NCI-H146 treated with DMSO at 0.1 percent for 48 hours (cell line): ENCODE measurements at regions not wholly inside any gene's neighbourhood (a gene's known extent, or its start where the extent isn't known, plus 50 kb on each side); places are given as distances from the start of the nearest gene placed in this dataset.
"Not testable (repeated sequence)": the region's sequence is repeated elsewhere in the genome, so short reads cannot be mapped to it uniquely, and the experiment has no call there.

Source experiments
- DNase-seq: peaks from one replicate; lab custom pipeline; 2025; ENCODE audit not compliant: unreplicated experiment; lab: John Stamatoyannopoulos, UW

DNA sequence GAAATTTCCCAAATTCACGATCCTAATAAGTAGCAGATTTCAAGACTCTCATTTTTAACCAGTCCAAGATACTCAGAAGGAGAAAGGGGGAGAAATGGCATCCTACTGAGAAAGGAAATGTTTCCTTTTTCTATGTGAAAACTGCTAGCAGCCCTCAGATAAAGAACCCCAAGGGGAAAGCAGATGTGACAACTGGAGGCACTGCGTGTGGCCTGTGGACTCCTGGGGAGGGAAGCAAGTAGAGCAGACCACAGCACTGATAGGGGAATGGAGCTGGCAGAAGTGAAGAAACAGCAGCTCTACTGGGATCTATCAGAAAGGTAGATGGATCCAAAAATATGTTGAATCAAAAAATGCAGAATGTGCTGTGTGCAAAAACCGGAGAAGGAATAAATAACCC is 239.7 kb upstream of the API5 start:
- DNase-seq: no peak

DNA sequence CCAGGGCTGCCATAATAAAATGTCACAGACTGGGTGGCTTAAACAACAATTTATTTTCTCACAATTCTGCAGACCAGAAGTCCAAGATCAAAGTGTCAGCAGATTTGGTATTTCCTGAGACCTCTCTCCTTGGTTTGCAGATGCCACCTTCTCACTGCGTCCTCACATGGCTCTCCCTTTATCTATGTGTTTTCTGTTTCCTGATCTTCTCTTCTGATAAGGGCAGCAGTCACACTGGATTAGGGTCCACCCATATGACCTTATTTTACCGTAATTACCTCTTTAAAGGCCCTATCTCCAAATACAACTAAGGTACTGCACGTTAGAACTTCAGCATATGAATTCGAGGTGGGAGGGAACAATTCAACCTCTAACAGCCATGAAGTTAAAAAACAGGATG is 238.9 kb upstream of the API5 start:
- DNase-seq: no peak

DNA sequence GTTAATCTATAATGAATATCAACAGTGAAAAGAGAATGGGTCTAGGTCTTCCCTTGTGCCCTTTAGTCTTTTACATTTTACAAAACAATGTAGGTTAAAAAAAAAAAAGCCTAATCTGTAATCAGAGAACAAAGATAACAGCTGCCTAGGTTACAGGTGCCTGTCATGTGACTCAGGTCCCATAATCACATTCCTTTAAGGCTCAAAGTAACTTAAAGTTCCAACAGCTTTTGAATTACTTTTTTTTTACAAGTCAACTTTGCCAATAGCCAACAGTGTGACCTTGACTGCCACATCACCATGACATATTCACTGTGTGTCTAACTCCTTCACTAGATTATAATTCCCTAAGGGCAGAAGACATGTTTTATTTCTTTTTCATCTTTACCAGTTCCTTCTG is 237.0 kb upstream of the API5 start:
- DNase-seq: no peak

DNA sequence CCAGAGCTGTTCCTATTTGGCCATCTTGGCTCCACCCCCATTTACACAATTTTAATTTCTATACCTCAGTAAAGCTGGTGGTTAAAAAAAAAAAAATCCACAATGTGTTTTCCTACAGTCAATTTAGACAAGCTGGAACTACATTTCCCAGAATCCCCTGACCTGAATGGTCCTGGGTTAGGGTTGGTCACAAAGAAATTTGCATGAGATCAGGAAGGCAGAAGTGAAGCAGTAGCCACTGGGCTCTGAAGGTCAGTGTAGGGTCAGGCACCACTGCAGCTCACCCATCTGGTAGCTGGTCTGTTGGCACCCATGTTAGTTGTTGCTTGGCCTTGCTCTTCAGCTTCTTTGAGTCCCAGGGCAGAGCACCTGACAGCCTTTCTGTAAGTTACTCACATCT is 210.7 kb upstream of the API5 start:
- DNase-seq: no peak

DNA sequence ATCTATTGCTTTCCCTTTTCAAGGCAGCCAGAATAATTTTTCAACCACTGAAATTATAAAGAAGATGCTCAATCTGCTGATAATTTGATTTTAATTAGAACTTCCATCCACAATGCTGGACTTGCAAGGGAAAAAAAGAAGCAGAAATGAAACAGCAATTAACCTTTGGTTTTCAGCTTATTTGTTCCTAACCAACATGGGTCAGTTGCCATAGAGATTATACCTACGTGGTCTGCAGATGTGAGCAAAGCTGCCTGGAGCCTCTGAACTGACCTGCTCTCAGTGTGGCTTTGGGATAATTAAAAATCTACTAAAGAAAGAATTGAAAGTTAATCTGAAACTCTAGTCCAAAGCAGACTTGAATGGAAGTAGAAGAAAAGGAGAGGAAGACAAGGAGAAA is 195.7 kb upstream of the API5 start:
- DNase-seq: no peak

DNA sequence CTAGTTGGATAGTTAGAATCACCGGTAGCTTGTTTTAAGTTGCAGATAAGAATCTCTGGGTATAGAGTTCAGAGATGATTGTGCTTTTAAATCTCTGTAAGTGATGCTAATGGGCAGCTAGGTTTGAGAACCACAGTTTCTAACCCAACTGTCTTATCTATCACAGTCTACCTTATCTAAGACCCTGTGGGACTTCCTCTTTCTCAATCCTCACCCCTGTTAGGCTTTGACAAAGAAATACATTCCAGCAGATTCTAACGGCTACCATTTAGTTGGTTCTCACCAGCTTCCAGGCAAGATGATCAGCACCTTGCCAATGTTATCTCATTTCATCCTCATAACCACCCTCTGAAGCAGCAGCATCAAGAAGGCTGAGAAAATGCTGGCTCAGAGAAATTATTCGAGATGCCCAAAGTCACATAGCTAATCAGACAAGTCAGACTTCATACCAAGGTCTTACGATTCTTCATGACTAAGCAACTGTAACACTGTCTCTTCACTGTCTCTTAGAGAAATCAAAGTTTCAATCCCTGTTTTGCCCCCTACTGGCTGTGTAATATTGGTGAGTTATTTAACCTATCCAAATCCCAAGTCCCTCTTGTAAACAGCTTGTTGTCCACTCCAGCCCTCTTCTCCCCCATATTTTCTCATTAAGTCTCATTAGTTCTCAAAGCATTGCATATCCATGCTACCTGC is 192.4 kb upstream of the API5 start:
- no peak for DNase-seq

DNA sequence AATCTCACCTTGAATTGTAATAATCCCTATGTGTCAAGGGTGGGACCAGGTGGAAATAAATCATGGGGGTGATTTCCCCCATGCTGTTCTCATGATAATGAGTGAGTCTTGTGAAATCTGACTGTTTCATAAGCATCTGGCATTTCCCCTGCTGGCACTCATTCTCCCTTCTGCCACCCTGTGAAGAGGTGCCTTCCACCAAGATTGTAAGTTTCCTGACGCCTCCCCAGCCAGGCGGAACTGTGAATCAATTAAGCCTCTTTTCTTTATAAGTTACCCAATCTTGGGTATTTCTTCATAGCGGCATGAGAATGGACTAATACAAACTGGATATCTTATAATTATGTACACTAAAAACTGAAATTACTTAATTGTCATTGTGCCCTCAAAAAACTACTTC is 189.2 kb upstream of the API5 start:
- no peak for DNase-seq

DNA sequence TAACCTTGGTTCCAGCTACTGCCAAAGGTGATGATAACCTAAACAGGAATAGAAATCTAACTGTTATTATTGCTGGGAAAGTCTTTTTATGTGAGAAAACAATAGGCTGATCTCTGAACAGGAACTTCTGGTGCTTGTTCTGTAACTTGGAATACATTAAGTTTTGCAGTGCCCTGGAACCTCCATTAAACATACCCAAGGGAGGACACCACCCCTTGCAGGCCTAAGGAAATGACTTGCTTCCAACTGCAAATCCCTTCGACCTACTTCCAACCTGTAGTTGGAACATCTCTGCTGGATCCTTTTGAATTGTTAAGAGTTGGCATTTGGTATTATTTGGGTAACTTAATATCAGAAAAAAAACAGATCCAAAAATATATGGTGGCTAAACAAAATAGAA is 188.4 kb upstream of the API5 start:
- DNase-seq: no peak

DNA sequence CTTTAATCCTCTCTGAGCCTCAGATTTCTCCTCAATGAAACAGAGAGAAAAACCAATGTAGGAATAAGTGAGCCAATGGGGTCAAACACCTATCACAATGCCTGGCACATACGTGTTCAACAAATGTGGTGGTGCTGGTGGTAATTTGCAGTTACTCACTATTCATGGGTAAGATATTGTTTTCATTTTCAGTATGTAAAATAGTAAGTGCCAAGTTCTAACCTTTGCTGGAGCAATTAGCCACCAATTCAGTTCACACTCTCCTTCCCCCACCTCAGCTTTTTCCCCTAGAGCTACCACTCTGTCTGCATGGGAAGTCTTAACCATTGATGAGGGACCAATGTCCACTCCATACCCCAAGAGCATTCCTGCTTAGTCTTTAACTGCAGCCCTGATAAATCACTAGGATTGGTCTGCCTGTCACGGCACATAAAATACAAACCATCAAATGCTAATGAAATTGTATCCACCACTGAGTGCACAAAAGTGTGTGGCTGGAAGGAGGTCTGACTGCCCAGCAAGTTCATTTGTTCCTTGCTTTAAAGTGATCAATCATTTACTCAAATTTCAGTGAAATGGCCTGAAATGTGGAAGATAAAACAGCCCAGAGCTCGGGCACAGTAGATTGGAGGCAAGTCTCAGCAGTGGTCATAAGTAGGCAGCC is 187.4 kb upstream of the API5 start:
- no peak for DNase-seq

DNA sequence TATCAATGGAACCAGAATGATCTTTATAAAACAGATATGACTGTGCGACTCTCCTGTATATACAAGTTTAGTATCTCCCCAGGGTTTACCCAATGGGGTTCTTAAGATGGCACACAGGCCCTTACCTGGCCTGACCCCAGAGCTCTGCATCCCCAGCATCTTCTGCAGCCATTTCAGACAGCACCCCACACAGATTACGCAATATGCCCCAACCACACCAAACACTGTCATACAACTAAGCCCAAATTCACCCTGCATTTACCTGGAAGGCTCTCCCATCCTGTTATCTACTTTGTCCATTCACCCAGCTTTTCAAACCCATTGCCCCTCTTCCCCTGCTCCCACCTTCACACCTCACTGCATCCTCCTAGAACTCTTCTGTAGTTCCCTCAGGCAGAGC is 182.5 kb upstream of the API5 start:
- no peak for DNase-seq

DNA sequence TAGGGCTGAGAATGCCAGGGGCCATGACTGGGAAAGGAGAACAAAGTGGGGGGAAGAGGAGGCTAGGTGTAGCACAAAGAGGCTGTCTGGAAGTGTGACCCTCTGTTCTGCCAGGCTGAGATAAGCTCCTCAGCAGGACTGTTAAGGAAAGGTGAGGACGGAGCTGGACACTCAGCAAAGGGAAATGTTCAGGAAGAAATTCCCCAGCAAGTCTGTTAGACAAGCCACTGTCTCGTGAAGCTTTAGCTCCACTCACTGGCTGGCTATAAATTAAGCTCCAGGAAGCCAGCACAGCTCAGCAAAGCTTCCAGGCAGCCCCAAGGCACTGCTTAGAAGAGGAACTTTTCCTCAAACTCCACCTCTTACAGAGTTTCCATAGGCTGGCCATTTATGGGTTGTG is 181.2 kb upstream of the API5 start:
- no peak for DNase-seq

DNA sequence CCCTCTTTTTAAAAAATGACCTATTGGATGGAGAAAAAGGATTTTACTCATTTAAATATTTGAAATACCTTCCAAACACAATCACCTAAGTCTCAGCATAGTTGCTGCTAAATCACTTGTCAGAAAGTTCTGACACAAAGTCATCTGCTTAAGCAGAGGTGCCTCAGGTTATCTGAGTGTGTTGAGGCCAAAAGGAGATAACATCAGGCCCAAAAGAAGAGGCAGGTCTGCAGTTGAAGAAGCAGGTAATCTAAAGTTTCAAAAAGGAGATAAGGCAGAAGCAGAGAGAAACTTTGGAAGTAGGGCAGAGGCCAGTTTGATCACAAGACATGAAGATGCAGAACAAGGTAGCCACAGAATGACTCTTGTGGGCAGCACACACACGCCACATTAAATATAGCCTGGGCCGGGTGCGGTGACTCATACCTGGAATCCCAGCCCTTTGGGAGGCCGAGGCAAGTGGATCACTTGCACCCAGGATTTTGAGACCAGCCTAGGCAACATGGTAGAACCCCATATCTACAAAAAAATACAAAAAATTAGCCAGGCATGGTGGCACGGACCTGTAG is 175.7 kb upstream of the API5 start:
- no peak for DNase-seq

DNA sequence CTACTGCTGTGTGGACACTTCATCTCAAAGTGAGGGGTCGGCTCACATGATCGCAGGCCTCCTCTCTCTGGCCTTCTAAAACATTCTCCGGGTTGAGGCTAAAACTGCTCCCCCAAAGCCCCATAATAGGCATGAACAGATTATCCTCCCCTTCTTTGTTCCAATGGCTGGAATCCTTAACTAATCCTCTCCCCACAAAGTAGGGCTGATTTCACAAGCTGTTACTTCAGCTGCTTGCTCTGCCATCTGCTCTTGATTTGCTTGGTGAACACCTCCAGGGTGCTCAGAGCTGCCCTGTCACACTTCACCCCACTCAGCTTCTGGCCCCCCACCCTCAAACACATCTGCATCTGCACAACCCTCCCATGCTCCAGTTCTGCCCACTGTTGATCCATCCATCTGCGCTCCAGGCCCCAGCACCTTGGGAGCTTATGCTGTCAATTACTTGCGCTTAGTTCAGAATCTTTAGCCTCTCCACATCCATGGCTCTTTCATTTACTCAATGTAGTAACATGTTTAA is 173.1 kb upstream of the API5 start:
- no peak for DNase-seq

DNA sequence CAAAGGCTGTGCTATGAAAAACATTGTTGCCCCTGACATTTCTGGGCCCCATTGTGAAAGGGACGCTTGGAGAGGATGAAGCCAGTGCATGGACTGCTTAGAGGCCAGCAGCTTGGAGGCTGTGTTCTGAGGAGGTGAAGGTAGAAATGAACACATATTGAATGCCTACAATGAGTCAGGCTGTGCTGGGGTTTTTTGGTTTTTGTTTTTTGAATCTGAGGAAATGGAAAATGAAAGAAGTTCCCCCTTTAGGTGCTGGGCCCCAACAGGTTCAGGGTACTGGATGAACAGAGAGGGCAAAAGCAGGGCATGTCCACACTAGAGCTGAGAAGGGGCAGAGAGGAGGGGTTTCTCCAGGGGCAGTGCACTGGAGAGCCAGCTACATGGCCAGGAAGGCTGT is 166.1 kb upstream of the API5 start:
- no peak for DNase-seq

DNA sequence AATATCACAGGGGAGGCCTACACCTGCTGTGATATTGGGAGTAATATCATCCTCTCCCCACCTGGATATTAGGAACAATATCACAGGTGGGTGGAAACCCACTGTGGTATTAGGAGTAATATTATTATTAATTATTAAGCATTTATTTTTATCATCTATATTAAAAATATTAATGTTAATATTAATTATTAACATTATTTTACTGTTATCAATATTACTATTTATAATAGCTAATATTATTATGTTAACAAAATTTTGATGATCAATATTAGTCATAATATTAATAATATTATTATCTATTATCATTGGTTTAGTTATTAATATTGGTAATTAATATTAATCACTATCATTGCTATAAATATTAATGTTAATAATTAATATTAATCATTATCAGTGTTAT is 161.1 kb upstream of the API5 start:
- no peak for DNase-seq

DNA sequence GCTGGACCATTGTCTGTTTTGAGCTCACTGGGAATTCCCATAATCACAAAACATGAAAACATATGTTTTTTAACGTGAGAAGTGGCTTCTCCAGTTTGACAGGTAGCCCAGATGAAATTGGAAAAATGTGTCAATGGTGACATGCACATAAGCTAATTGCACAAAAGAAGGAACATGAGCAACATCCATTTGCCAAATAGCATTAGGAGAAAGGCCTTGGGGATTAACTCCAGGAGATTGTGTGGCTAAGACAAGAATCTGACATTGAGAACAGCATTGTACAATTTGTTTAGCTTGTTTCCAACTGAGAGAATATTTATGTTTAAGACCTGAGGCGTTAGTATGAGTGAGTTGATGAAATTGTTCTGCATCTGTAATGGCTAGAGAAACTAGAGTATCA is 147.0 kb upstream of the API5 start:
- no peak for DNase-seq

DNA sequence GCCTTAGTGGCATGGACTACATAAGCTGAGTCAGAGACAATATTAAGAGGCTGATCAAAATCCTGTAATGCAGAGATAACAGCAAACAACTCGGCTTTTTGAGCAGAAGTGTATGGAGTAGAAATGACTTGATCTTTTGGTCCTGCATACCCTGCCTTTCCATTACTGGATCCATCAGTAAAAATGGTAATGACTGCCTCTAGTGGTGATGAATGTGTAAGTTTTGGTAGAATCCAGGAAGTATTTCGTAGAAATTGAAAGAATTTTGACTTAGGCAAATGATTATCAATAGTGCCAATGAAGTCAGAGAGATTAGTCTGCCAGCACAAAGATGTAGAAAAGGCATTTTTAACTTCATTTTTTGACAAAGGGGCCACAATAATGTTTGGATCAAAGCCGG is 146.4 kb upstream of the API5 start:
- not testable (repeated sequence) for DNase-seq

DNA sequence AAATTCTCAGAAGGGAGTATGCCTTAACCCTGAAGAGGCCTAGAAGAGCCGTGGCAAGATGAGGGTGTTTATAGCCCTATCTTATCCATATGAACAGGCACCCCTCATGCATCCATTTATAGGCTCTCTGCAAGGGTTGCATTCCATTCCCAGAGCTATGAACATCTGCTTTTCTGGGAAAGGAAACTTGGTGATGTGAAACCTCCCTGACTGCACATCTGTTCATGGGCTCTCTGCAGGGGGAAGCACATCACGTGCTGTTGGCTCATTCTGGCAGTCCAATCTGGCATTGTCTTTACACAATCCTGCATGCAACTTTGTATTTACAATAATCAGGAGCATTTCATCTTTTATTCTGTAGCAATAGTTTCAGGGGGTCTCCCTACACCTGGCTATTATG is 143.6 kb upstream of the API5 start:
- not testable (repeated sequence) for DNase-seq

DNA sequence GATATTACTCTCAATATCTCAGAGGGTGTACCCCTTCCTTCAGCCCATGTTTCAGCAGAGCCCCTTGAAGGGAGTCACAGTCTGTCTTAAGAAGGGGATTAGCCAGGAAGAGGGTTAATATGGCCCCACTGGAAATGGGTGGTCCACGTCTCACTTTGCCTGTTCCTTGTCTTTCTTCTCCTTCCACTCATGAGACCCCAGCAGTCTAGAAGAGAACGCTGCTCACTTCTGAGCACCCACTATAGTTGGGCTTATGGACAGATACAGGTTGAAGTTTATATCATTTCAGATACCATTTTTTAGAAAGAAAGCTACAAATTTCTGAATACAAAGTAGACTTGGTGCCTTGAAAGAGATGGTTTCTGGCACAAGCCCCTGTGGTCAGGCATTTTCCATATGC is 139.3 kb upstream of the API5 start:
- DNase-seq: no peak

DNA sequence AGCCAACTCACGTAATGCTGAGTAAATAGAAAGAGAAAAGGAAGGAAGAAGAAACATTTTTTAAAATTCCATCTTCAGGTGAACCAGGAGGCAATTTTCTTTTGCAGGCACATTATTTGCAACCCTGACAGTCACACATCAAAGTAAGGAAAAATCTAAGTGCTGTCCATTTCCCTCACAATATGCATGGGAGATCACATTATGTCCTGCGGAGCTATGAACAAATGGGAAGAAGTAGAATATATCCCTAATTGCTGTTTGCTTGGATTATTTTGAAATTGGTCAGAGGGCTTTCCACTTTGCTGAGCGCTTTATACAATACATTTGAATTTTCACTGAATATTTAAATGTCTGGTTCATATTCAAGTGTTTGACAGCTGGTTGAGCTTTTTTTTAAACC is 133.8 kb upstream of the API5 start:
- DNase-seq: no peak

DNA sequence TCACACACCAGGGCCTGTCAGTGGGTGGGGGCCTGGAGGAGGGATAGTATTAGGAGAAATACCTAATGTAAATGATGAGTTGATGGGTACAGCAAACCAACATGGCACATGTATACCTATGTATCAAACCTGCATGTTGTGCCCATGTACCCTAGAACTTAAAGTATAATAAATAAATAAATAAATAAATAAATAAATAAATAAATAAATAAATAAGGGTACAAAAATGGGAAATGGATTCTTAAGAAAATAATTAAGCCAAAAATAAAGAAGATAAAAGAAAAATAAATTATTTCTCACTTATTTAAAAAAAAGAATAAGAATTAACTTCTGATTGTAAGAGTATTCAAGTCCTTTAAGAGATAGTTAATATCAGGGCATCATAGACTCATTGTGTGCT is 117.3 kb upstream of the API5 start:
- DNase-seq: not testable (repeated sequence)

DNA sequence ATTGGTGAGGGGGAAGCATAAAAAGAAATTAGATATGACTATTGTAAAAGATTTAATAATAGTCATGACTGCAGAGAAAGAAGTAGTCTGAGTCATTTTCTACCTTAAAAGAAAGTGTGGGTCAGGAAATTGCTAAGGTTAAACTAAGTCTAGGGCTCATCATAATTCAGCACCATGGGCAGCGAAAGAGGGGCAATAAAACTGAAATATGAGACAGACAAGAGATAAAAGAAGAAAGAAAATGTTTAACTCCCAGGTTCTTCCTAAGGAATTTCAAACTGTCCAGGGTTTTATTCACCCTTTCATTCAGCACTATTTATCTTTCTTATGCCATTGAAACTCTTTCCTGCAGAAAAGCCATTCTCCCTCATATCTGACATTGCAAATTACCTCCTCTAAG is 114.4 kb upstream of the API5 start:
- no peak for DNase-seq

DNA sequence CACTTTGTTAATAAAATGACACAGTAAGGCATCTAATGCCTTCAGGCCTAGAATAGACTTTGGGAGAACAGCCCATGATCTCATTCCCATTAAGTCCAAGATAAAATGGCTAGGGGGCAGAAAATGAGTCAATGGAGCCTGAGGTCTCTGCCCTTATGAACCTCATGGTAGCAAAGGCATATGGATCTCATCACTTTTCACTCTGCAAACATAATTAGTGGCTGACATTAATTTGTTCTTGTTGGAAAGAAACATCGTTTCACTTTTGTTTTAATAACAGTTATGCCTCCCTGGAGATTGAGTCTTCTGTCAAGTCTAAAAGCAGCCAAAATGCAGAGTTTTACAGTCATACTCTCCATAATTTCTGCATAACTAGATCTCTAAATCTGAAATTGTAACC is 111.8 kb upstream of the API5 start:
- DNase-seq: no peak
